SKM-1 (cell line): ENCODE measurements at regions not wholly inside any gene's neighbourhood (a gene's known extent, or its start where the extent isn't known, plus 50 kb on each side); places are given as distances from the start of the nearest gene placed in this dataset.

Source experiments
- DNase-seq: peaks from one replicate; lab custom pipeline; 2025; ENCODE audit not compliant: unreplicated experiment; lab: John Stamatoyannopoulos, UW

GRCh38 chr10:98332623-98333269 is 64.8 kb upstream of the LOXL4 start:
- no peak for DNase-seq

GRCh38 chr10:98331885-98332284 is 63.9 kb upstream of the LOXL4 start:
- DNase-seq, result peak; percentile 67

GRCh38 chr10:98330987-98331386 is 63.0 kb upstream of the LOXL4 start:
- DNase-seq, result no peak

GRCh38 chr10:98328640-98329039 is 60.6 kb upstream of the LOXL4 start:
- no peak for DNase-seq

- no peak for DNase-seq
These were observed 60.2 kb upstream of the LOXL4 start for GRCh38 chr10:98328163-98328562.

- DNase-seq, result no peak
These were observed 58.6 kb upstream of the LOXL4 start for GRCh38 chr10:98326621-98327027.

- peak; percentile 94 for DNase-seq
These were observed 55.5 kb upstream of the LOXL4 start for GRCh38 chr10:98323221-98324164.

- no peak for DNase-seq
These were observed 53.3 kb upstream of the LOXL4 start for GRCh38 chr10:98321186-98321780.

- DNase-seq, result no peak
These were observed 52.6 kb upstream of the LOXL4 start for GRCh38 chr10:98320486-98321185.

- DNase-seq, result no peak
These were observed 50.9 kb upstream of the LOXL4 start for GRCh38 chr10:98318861-98319260.
